ENCODE measurements at regions not wholly inside any gene's neighbourhood (a gene's known extent, or its start where the extent isn't known, plus 50 kb on each side); places are given as distances from the start of the nearest gene placed in this dataset.
"Not testable (repeated sequence)": the region's sequence is repeated elsewhere in the genome, so short reads cannot be mapped to it uniquely, and the experiment has no call there.

GRCh38 chrX:13478740-13479451 is 90.5 kb upstream of the EGFL6 start:
- DNase-seq (ENCODE audit: low read depth in 1 of 2, low spot score in 1 of 2) = no peak

- no peak for DNase-seq (ENCODE audit: low read depth in 1 of 2, low spot score in 1 of 2)
Measured at GRCh38 chrX:13476384-13476783, 93.0 kb upstream of the EGFL6 start.

GRCh38 chrX:13474164-13474516 is 95.3 kb upstream of the EGFL6 start:
- no peak for DNase-seq (ENCODE audit: low read depth in 1 of 2, low spot score in 1 of 2)

GRCh38 chrX:13473442-13474163 is 95.8 kb upstream of the EGFL6 start:
- no peak for DNase-seq (ENCODE audit: low read depth in 1 of 2, low spot score in 1 of 2)

- no peak for DNase-seq (ENCODE audit: low read depth in 1 of 2, low spot score in 1 of 2)
Measured at GRCh38 chrX:13472975-13473374, 96.4 kb upstream of the EGFL6 start.

DNA sequence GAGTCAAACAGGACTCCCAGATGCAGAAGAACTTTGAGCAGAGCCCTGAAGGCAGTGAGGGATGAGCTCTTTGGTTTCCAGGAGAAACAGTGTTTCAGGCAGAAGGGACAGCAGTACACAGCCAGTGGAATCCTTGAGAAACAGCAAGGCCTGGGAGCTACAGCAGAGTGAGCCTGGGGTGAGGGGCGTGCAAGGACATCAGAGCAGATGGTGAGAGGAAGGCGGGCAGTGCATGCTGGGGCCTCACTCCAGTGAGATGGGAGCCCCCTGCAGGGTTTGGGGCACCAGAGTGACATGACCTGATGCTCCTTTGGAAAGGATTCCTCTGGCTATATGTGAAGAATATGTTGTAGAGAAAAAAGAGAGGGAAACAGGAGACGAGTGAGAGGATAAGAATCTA is 98.1 kb upstream of the EGFL6 start:
- no peak for DNase-seq (ENCODE audit: low read depth in 1 of 2, low spot score in 1 of 2)

- DNase-seq (ENCODE audit: low read depth in 1 of 2, low spot score in 1 of 2) = no peak
Measured at GRCh38 chrX:13470685-13470977, 98.8 kb upstream of the EGFL6 start.

GRCh38 chrX:13469963-13470684 is 99.3 kb upstream of the EGFL6 start:
- DNase-seq (ENCODE audit: low read depth in 1 of 2, low spot score in 1 of 2) = no peak

DNA sequence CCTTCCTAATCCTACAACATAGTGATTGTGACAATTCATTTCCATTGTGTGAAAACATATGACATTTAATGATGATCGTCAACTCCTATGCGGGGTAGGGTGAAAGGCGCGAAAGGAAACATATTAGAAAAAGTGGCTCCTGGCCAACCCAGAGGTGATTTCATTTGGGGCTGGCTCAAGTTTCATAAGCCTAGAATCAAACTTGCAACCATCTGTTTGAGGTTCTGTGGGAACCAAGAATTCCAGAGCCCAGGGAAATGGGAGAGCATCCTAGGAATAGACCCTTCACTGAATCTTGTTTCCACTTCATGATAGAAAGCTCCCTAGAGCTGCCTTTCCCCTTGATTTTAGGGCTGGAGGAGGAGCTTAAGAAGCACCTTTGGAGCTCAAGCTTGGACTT is 101.3 kb upstream of the EGFL6 start:
- DNase-seq (ENCODE audit: low read depth in 1 of 2, low spot score in 1 of 2) = no peak

- no peak for DNase-seq (ENCODE audit: low read depth in 1 of 2, low spot score in 1 of 2)
Measured at GRCh38 chrX:13467243-13467642, 102.2 kb upstream of the EGFL6 start.

- DNase-seq (ENCODE audit: low read depth in 1 of 2, low spot score in 1 of 2) = no peak
Measured at GRCh38 chrX:13464599-13465275, 104.7 kb upstream of the EGFL6 start.

GRCh38 chrX:13463608-13464007 is 105.8 kb upstream of the EGFL6 start:
- DNase-seq (ENCODE audit: low read depth in 1 of 2, low spot score in 1 of 2) = no peak

GRCh38 chrX:13452283-13452682 is 117.1 kb upstream of the EGFL6 start:
- no peak for DNase-seq (ENCODE audit: low read depth in 1 of 2, low spot score in 1 of 2)

DNA sequence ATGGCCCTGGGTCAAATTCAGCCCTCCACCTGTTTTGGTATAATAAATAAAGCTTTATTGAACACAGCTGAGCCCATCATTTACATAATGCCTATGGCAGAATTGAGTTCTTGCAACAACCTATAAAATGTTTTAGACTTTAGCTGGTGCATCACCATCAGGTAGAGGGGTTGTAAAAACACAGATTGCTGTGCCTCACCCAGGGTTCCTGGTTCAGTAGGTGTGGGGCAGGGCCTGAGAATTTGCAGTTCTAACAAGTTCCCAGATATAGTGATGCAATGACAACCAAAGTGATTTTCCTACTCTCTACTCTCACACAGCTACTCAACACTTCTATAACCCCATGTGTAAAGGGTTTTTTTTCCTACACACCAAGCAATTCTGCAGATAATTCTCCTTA is 120.0 kb upstream of the EGFL6 start:
- no peak for DNase-seq (ENCODE audit: low read depth in 1 of 2, low spot score in 1 of 2)

DNA sequence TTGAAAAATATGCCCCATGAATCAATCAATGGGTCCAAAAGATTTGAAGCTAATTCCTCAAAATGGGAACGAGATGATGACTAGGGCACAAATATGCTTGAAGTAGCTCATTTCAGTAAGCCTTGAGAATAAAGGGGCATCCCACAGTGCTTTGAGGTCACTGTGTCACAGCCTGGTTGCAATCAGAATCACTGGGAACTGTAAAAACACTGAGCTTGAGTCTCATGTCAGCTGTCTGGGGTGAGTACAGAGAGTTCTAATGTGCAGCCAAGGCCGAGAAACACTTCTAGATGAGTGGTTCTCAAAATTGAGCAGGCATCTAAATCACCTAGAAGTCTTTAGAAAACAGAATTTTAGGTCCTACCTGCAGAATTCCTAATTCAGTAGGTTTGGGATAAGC is 120.5 kb upstream of the EGFL6 start:
- no peak for DNase-seq (ENCODE audit: low read depth in 1 of 2, low spot score in 1 of 2)

DNA sequence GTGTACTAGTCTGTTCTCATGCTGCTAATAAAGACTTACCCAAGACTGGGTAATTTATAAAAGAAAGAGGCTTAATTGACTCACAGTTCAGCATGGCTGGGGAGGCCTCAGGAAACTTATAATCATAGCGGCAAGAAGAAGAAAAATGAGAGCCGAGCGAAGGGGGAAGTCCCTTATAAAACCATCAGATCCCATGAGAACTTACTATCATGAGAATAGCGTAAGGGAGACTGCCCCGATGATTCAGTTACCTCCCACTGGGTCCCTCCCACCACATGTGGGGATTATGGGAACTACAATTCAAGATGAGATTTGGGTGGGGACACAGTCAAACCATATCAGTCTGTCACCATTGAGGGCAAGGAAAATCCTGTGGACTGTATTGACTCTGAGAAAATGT is 121.8 kb upstream of the ATXN3L start:
- DNase-seq (ENCODE audit: low read depth in 1 of 2, low spot score in 1 of 2) = not testable (repeated sequence)

DNA sequence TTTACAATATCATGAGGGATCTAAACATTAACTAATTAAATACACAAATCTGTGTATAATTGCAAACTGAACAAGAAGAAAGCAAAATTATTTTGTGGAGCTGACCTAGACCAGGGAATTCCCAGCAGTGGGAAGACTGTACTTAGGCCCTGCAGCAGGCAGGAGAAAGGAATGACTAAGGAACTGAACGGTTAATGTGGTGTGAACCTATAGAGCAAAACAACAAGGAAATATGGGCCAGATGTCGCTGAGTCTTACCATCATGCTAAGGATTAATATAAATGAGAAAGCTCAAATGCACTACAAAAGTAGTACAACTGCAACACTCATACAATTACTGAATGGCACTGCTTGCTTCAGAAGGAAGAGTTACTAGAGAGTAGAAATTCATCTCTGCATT is 120.3 kb upstream of the ATXN3L start:
- no peak for DNase-seq (ENCODE audit: low read depth in 1 of 2, low spot score in 1 of 2)

DNA sequence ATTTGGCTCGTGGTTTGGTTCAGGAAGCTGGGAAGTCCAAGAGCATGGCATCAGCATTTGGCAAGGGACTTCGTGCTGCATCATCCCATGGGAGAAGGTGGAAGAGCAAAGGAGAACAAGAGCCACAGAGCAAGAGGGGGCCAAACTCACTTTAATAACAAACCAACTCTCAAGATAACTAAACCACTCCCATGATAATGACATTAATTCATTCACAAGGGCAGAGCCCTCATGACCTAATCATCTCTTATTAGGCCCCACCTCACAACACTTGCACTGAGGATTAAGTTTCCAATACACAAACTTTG is 113.4 kb upstream of the ATXN3L start:
- no peak for DNase-seq (ENCODE audit: low read depth in 1 of 2, low spot score in 1 of 2)

- no peak for DNase-seq (ENCODE audit: low read depth in 1 of 2, low spot score in 1 of 2)
Measured at GRCh38 chrX:13432414-13433297, 112.8 kb upstream of the ATXN3L start.

- no peak for DNase-seq (ENCODE audit: low read depth in 1 of 2, low spot score in 1 of 2)
Measured at GRCh38 chrX:13430136-13430827, 110.4 kb upstream of the ATXN3L start.

All from activated T-helper 1 cell treated with anti-CD3 and anti-CD28 coated beads, Interleukin-2, amount 50 U/mL, for 16 hours (primary cell).